Spinal cord (tissue), 9 donors: ENCODE measurements at regions not wholly inside any gene's neighbourhood (a gene's known extent, or its start where the extent isn't known, plus 50 kb on each side); places are given as distances from the start of the nearest gene placed in this dataset.

Experiments used
- DNase-seq, 6 donors: peaks; one replicate each; pipeline versions ENCODE4 v3.0.0 to v3.0.0-alpha.2; 2013 to 2015; ENCODE audit warnings: low spot score in 6 of 6, low read depth in 4 of 6
- H3K27ac ChIP-seq: one replicate; pipeline ENCODE4 v1.5.1; 2013; ENCODE audit warnings: low read depth, low read length, control low read depth
- H3K27me3 ChIP-seq: one replicate; pipeline ENCODE4 v1.6.1; 2013; ENCODE audit warnings: low read length; ENCODE audit not compliant: control insufficient read depth, insufficient read depth
- H3K36me3 ChIP-seq: one replicate; pipeline ENCODE4 v1.6.1; 2013; ENCODE audit warnings: low read length; ENCODE audit not compliant: control insufficient read depth, insufficient read depth
- H3K4me1 ChIP-seq: one replicate; pipeline ENCODE4 v1.6.1; 2013; ENCODE audit warnings: low read length; ENCODE audit not compliant: control insufficient read depth, insufficient read depth
- H3K4me3 ChIP-seq: one replicate; pipeline ENCODE4 v1.5.1; 2013; ENCODE audit warnings: low read depth, low read length, control low read depth
- H3K9me3 ChIP-seq: one replicate; pipeline ENCODE4 v1.6.1; 2013; ENCODE audit warnings: low read length; ENCODE audit not compliant: control insufficient read depth, insufficient read depth
- WGBS: methylation state at CpG from one replicate; pipeline ENCODE4 v1.1.5; 2013; ENCODE audit warnings: missing lambda C conversion rate; ENCODE audit not compliant: insufficient coverage; 5-methylcytosine and 5-hydroxymethylcytosine counted together
- donor health status: healthy.

DNA sequence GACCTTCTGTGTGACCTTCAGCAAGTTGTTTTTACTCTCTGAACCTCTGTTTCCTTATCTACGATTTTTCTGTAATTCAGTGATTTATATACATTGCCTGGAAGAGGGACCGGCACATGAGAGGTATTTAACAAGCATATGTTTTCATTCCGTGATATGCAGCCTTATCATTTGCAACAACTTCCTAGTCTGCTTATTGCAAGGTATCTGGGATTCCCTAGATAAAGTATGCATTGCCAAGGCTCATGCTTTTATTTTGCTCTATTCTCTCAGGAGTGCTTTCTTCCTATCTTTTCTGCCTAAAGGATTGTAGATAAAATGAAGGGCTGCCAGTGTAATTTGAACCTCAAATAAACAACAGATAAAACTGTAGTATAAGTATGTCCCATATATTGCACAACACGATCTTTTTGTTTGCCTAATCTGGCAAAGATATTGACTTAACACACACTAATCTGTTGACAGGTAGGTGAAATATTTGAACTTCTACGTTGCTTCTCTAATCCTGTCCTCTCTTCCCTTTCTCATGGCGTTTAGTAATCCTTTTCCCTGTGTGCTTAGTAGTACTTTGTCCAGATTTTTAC is 377.2 kb upstream of the TNC start:
- WGBS: no CpG with 5 or more reads among the region's 6 CpGs
- Histone ChIP-seq H3K4me1 (no peaks in the 10 kb centered on the region), H3K27me3 (no peaks in the 10 kb centered on the region), H3K4me3 (no peak overlapping the region), H3K27ac (no peak overlapping the region), H3K9me3 (no peaks in the 10 kb centered on the region), H3K36me3 (no peaks in the 10 kb centered on the region)
- no peak for DNase-seq

DNA sequence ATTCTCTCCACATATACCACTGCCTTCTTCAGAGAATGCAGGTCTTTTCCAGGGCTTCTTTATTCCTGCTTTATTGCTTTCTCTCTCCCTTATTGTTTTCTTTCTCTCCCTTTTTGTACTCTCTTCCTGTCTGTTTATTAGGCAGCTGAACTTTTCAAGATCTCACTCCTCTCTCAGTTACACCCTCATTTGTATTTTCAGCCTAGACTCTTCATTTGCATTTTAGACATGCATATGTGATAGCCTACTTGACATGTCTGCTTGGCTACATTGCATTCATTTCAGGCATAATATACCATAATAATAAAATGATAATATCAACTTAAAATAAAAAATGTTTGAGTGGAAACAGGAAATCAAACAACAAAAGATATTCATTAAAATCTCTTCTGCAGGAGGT is 377.9 kb upstream of the TNC start:
- no peaks in the 10 kb centered on the region for H3K4me1 ChIP-seq
- H3K36me3 ChIP-seq: no peaks in the 10 kb centered on the region
- DNase-seq: no peak
- no peak overlapping the region for H3K4me3 ChIP-seq
- H3K9me3 ChIP-seq: no peaks in the 10 kb centered on the region
- H3K27ac ChIP-seq: no peak overlapping the region
- no peaks in the 10 kb centered on the region for H3K27me3 ChIP-seq

DNA sequence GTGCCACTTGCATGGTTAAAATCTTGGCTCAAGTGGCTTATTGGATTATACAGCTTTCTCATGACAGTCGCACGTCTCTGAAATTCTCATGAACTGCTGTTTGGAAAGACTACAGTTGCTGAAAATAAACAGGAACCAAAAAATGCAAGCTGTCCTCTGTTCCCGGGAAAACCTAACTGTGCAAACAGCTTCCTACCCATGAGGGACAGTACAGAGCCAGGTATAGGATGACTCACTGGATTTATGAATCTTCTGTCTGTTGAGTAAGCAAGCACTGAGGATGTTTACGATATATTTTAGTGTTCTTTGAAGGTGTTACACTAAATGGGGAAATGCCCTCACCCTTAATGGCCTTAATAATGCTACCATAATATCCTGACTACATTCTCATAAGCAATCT is 380.3 kb upstream of the TNC start:
- no peaks in the 10 kb centered on the region for H3K27me3 ChIP-seq
- H3K36me3 ChIP-seq: no peaks in the 10 kb centered on the region
- WGBS: 85% methylated on average over 3 of the region's 4 CpGs
- H3K4me3 ChIP-seq: no peak overlapping the region
- no peaks in the 10 kb centered on the region for H3K9me3 ChIP-seq
- no peak for DNase-seq
- no peak overlapping the region for H3K27ac ChIP-seq
- H3K4me1 ChIP-seq: no peaks in the 10 kb centered on the region

DNA sequence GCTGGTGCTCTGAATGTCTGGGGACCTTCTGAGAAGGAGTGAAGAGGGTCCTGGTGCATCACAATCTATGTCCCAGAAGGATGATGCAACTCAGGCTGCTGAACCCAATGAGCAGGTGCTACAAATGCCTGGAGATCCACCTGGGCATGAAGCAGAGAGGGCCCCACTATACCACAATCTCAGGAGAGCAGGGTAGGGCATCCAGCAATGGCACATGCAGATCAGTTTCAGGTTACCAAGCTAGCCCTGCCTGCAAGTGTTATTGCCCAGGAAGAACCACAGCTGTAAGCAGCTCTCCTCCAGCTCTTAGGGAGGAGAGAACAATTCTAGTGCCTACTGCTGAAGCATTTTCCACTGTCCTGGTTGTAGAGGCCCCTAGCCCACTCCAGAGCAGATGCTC is 389.2 kb upstream of the TNC start:
- H3K36me3 ChIP-seq: no peaks in the 10 kb centered on the region
- DNase-seq: no peak
- no peak overlapping the region for H3K27ac ChIP-seq
- no peaks in the 10 kb centered on the region for H3K27me3 ChIP-seq
- H3K9me3 ChIP-seq: no peaks in the 10 kb centered on the region
- no peaks in the 10 kb centered on the region for H3K4me1 ChIP-seq
- H3K4me3 ChIP-seq: no peak overlapping the region

DNA sequence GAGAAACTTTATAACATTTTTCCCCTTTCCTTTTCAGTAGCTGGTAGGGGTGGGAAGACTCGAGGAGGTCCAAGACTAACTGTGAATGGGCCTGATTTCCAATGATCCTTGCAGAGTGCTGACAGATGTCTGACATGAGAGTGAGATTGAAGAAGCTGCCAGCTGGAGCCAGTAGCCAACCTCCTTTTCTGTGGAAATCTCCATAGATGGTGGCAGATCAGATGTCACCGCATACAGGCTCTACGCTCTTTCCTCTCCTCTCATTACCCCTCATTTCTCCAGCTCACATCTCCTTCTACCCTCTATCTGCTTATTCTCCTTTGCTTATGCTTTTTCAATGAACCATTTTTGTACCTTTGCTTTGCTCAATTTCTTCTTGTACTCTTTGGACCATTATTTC is 395.2 kb upstream of the TNC start:
- 76% methylated on average over 3 of the region's 3 CpGs for WGBS
- no peaks in the 10 kb centered on the region for H3K36me3 ChIP-seq
- no peaks in the 10 kb centered on the region for H3K4me1 ChIP-seq
- no peak overlapping the region for H3K4me3 ChIP-seq
- H3K9me3 ChIP-seq: no peaks in the 10 kb centered on the region
- no peak for DNase-seq
- no peaks in the 10 kb centered on the region for H3K27me3 ChIP-seq
- no peak overlapping the region for H3K27ac ChIP-seq

DNA sequence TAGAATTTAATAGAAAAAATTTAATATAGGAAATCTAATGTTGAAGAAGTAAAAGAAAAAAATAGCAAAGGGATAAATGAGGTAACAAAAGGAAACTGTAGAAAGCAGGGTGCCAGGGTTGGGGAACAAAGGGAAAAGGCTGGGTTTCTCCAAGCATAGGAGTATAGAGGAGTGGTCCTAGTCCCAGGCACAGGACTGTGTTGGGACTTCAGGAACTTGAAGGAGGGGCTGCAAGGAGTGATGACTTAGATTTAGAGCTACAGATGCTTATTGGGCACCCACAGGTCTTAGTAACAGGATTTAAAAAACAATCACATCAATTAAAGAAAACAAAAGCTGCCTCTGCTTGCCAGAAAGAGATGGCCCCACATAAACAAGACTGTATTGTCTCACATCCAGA is 396.5 kb upstream of the TNC start:
- no peaks in the 10 kb centered on the region for H3K27me3 ChIP-seq
- no peak overlapping the region for H3K4me3 ChIP-seq
- no peaks in the 10 kb centered on the region for H3K4me1 ChIP-seq
- no peaks in the 10 kb centered on the region for H3K9me3 ChIP-seq
- no peak overlapping the region for H3K27ac ChIP-seq
- no peak for DNase-seq
- no peaks in the 10 kb centered on the region for H3K36me3 ChIP-seq

DNA sequence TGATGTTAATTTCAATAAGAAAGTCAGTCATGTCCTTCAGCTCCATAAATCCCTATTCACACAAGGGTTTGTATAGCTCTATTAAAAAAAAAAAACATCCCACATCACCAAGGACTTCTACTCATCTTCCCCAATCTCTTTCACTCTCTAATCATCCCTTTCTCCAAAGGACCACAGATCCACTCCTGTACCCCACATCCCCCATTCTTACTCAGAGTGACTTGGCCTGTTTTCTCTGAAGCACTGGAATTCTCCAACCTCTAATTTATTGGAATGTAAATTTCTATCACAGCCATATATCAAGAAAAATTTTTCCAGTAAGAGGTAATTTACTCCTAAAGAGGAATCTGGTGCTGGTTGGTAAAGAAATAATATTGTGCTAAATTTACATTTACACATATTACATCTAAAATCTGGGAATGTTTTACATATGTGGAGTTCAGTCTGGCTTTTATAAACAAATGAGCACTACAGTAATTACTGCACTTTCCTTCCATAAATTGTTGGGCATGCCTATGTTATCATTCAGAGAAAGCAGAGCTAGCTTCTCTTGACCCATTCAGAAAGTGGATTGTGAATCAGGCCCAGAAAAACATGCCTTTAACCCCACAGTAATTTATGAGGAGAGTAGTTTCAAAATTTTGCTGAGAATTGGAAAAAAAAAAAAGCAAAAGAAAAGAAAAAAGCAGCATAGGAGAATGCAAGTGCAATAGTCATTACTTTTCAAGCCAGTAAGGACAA is 399.5 kb upstream of the TNC start:
- Histone ChIP-seq H3K9me3 (no peaks in the 10 kb centered on the region), H3K27me3 (no peaks in the 10 kb centered on the region), H3K4me1 (no peaks in the 10 kb centered on the region), H3K27ac (no peak overlapping the region), H3K36me3 (no peaks in the 10 kb centered on the region), H3K4me3 (no peak overlapping the region)
- no peak for DNase-seq

DNA sequence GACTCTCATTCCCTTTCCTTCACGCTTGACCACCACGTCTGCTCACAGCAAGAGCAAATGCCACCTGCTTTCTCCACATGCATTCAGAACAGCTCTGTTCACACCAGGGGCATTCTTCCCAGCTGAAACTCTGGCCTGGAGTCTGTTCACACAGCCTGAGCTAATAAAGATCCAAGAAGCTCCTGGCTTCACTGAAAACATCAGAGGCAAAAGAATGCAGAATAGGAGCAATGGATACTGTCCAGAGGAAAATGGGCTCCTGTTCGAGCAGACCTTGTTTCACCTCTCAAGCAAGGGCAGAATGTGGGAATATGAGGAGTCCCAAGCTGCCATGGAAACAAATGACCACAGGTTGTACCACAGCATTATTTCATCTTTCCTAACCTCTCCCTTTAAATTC is 402.7 kb upstream of the TNC start:
- peak in 1 of 6 donors; percentile 39 for DNase-seq
- H3K9me3 ChIP-seq: no peaks in the 10 kb centered on the region
- H3K27me3 ChIP-seq: no peaks in the 10 kb centered on the region
- H3K36me3 ChIP-seq: no peaks in the 10 kb centered on the region
- no peak overlapping the region for H3K27ac ChIP-seq
- H3K4me1 ChIP-seq: no peaks in the 10 kb centered on the region
- whole genome bisulfite sequencing: 14% methylated on average over 2 of the region's 3 CpGs
- no peak overlapping the region for H3K4me3 ChIP-seq

DNA sequence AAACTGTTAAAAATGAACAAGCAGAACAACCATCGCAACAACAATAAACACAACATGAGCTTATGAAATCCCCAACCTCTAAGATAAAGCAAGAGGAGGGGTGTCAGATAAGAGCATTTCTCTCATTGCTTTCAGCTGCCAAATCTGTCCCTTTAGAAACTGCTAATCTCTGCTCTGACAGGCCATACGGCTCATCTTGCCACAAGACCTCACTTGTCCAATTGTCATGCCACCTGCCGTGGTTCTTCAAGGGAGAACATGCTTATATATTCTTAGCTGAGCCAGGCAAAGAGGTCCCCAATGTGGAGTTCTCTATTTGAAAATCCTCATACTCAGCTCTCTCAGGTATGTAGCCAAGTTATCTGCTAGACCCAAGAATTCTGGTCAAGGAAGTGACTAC is 405.0 kb upstream of the TNC start:
- Histone ChIP-seq H3K36me3 (no peaks in the 10 kb centered on the region), H3K27ac (no peak overlapping the region), H3K4me1 (no peaks in the 10 kb centered on the region), H3K27me3 (no peaks in the 10 kb centered on the region), H3K9me3 (no peaks in the 10 kb centered on the region), H3K4me3 (no peak overlapping the region)
- WGBS: 100% methylated on average over 2 of the region's 3 CpGs
- no peak for DNase-seq

DNA sequence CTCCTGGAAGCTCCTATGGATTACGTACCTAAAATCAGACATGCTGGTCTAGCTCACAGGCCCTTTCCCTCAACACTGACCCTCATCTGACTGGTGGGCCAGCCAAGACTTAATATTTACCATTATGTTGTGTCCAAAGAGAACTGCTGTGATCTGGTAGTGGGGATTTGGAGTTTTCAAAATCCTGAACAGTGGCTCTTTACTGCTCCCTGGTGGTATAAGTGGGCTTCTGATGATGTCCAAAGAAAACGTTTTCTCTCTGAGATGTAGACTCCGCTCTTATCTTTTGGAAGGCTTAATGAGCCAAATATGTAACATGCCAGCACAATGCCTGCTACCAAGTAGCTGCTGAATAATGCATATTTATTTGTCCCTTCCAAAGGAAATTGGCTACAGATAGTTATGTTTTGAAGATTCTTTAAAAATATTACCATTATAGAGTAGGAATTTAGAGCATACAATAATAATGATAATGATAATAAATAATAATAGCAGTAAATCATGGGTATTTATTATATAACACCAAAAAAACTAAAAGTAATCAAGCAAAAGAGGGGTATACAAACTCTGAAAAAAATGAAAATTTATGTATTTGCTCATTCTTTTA is 406.6 kb upstream of the TNC start:
- DNase-seq: peak; percentile 36 to 92 (median 73)
- no peaks in the 10 kb centered on the region for H3K4me1 ChIP-seq

More for the DNA sequence above, 406.6 kb upstream of the TNC start:
- Histone ChIP-seq H3K27me3 (no peaks in the 10 kb centered on the region), H3K36me3 (no peaks in the 10 kb centered on the region), H3K27ac (no peak overlapping the region), H3K4me3 (no peak overlapping the region), H3K9me3 (no peaks in the 10 kb centered on the region)
- no CpG with 5 or more reads among the region's 3 CpGs for WGBS
